ENCODE measurements at regions not wholly inside any gene's neighbourhood (a gene's known extent, or its start where the extent isn't known, plus 50 kb on each side); places are given as distances from the start of the nearest gene placed in this dataset.
"Not testable (repeated sequence)": the region's sequence is repeated elsewhere in the genome, so short reads cannot be mapped to it uniquely, and the experiment has no call there.

- DNase-seq (ENCODE audit: extremely low spot score), result no peak
- Histone ChIP-seq H3K4me3 (ENCODE audit: low read depth, low read length) (no peak overlapping the region), H3K27ac (ENCODE audit: low read depth) (no peak overlapping the region), H3K36me3 (ENCODE audit: insufficient read depth) (peaks cover 2% of the 10 kb centered on the region), H3K4me1 (ENCODE audit: insufficient read depth) (no peaks in the 10 kb centered on the region)
- WGBS, result 65% methylated on average over 5 of the region's 5 CpGs
These were observed 161.2 kb upstream of the HMGA2 start for GRCh38 chr12:65663097-65663496.

- DNase-seq (ENCODE audit: extremely low spot score), result no peak
- peaks cover 2% of the 10 kb centered on the region for H3K36me3 ChIP-seq (ENCODE audit: insufficient read depth)
- H3K4me3 ChIP-seq (ENCODE audit: low read depth, low read length), result no peak overlapping the region
- no peak overlapping the region for H3K27ac ChIP-seq (ENCODE audit: low read depth)
- WGBS, result 94% methylated on average over 5 of the region's 5 CpGs
- no peaks in the 10 kb centered on the region for H3K4me1 ChIP-seq (ENCODE audit: insufficient read depth)
These were observed 160.6 kb upstream of the HMGA2 start for GRCh38 chr12:65663648-65664047.

GRCh38 chr12:65664715-65665250, 159.5 kb upstream of the HMGA2 start:
- Histone ChIP-seq H3K4me3 (ENCODE audit: low read depth, low read length) (no peak overlapping the region), H3K36me3 (ENCODE audit: insufficient read depth) (peaks cover 2% of the 10 kb centered on the region), H3K4me1 (ENCODE audit: insufficient read depth) (no peaks in the 10 kb centered on the region), H3K27ac (ENCODE audit: low read depth) (no peak overlapping the region)
- 83% methylated on average over 3 of the region's 3 CpGs for WGBS
- DNase-seq (ENCODE audit: extremely low spot score), result no peak

DNA sequence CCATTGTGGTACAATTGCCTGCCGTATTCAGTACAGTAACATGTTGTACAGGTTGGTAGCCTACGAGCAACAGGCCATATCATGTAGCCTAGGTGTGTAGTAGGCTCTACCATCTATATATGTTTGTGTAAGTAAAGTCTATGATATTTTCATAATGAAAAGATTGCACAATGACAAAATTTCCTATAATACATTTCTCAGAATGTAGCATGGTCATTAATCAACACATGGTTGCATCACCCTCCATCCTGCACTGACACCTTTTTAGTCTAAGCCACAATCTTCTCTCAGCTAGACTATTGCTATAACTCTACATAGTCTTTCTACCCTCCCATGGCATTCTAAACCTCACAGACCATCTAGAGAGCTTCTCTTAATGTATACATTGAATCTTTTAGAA, 158.5 kb upstream of the HMGA2 start:
- Histone ChIP-seq H3K27ac (ENCODE audit: low read depth) (no peak overlapping the region), H3K4me3 (ENCODE audit: low read depth, low read length) (no peak overlapping the region), H3K4me1 (ENCODE audit: insufficient read depth) (no peaks in the 10 kb centered on the region), H3K36me3 (ENCODE audit: insufficient read depth) (peaks cover 2% of the 10 kb centered on the region)
- 96% methylated on average over 2 of the region's 2 CpGs for WGBS
- DNase-seq (ENCODE audit: extremely low spot score), result no peak

DNA sequence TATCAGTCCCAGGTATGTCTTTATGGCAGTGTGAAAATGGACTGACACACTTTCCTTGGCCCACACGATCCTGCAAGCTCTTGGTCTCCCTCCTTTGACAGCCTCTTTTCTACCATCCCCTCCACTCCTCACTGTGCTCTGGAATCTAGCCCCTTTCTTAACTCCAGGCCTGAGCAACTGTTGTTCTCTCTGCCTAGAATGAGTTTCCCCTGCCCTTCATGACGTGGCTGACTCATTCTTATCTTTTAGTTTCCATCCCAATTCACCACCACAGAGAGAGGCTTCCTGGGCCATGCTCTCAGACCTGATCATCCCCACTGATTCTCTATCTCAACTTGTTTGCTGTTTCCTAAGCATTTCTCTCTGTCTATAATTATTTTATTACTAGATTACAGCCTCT, 157.4 kb upstream of the HMGA2 start:
- Histone ChIP-seq H3K4me1 (ENCODE audit: insufficient read depth) (no peaks in the 10 kb centered on the region), H3K4me3 (ENCODE audit: low read depth, low read length) (no peak overlapping the region), H3K36me3 (ENCODE audit: insufficient read depth) (peaks cover 2% of the 10 kb centered on the region), H3K27ac (ENCODE audit: low read depth) (no peak overlapping the region)
- WGBS, result 65% methylated on average over 2 of the region's 2 CpGs
- no peak for DNase-seq (ENCODE audit: extremely low spot score)

GRCh38 chr12:65667932-65668331, 156.4 kb upstream of the HMGA2 start:
- Histone ChIP-seq H3K4me1 (ENCODE audit: insufficient read depth) (peaks cover 2% of the 10 kb centered on the region), H3K27ac (ENCODE audit: low read depth) (no peak overlapping the region), H3K36me3 (ENCODE audit: insufficient read depth) (peaks cover 2% of the 10 kb centered on the region), H3K4me3 (ENCODE audit: low read depth, low read length) (no peak overlapping the region)
- WGBS, result 82% methylated on average over 9 of the region's 9 CpGs
- DNase-seq (ENCODE audit: extremely low spot score), result no peak

- peaks cover 2% of the 10 kb centered on the region for H3K36me3 ChIP-seq (ENCODE audit: insufficient read depth)
- no peak for DNase-seq (ENCODE audit: extremely low spot score)
- peaks cover 2% of the 10 kb centered on the region for H3K4me1 ChIP-seq (ENCODE audit: insufficient read depth)
- H3K4me3 ChIP-seq (ENCODE audit: low read depth, low read length), result no peak overlapping the region
- H3K27ac ChIP-seq (ENCODE audit: low read depth), result no peak overlapping the region
- 94% methylated on average over 5 of the region's 5 CpGs for WGBS
These were observed 155.1 kb upstream of the HMGA2 start for GRCh38 chr12:65668981-65669695.

- Histone ChIP-seq H3K4me3 (ENCODE audit: low read depth, low read length) (no peak overlapping the region), H3K4me1 (ENCODE audit: insufficient read depth) (peaks cover 2% of the 10 kb centered on the region), H3K36me3 (ENCODE audit: insufficient read depth) (peaks cover 2% of the 10 kb centered on the region), H3K27ac (ENCODE audit: low read depth) (no peak overlapping the region)
- 75% methylated on average over 3 of the region's 3 CpGs for WGBS
- no peak for DNase-seq (ENCODE audit: extremely low spot score)
These were observed 153.5 kb upstream of the HMGA2 start for GRCh38 chr12:65670775-65671174.

GRCh38 chr12:65672441-65672840, 151.8 kb upstream of the HMGA2 start:
- DNase-seq (ENCODE audit: extremely low spot score), result no peak
- peaks cover 1% of the 10 kb centered on the region for H3K36me3 ChIP-seq (ENCODE audit: insufficient read depth)
- no peak overlapping the region for H3K4me3 ChIP-seq (ENCODE audit: low read depth, low read length)
- H3K27ac ChIP-seq (ENCODE audit: low read depth), result no peak overlapping the region
- WGBS, result 96% methylated on average over 4 of the region's 4 CpGs
- peaks cover 2% of the 10 kb centered on the region for H3K4me1 ChIP-seq (ENCODE audit: insufficient read depth)

GRCh38 chr12:65673156-65673690, 151.1 kb upstream of the HMGA2 start:
- H3K27ac ChIP-seq (ENCODE audit: low read depth), result no peak overlapping the region
- H3K4me1 ChIP-seq (ENCODE audit: insufficient read depth), result peaks cover 2% of the 10 kb centered on the region
- no peak for DNase-seq (ENCODE audit: extremely low spot score)
- no peaks in the 10 kb centered on the region for H3K36me3 ChIP-seq (ENCODE audit: insufficient read depth)
- no peak overlapping the region for H3K4me3 ChIP-seq (ENCODE audit: low read depth, low read length)

GRCh38 chr12:65673732-65674131, 150.6 kb upstream of the HMGA2 start:
- H3K36me3 ChIP-seq (ENCODE audit: insufficient read depth), result no peaks in the 10 kb centered on the region
- no peak for DNase-seq (ENCODE audit: extremely low spot score)
- H3K27ac ChIP-seq (ENCODE audit: low read depth), result no peak overlapping the region
- no peak overlapping the region for H3K4me3 ChIP-seq (ENCODE audit: low read depth, low read length)
- H3K4me1 ChIP-seq (ENCODE audit: insufficient read depth), result peaks cover 2% of the 10 kb centered on the region

DNA sequence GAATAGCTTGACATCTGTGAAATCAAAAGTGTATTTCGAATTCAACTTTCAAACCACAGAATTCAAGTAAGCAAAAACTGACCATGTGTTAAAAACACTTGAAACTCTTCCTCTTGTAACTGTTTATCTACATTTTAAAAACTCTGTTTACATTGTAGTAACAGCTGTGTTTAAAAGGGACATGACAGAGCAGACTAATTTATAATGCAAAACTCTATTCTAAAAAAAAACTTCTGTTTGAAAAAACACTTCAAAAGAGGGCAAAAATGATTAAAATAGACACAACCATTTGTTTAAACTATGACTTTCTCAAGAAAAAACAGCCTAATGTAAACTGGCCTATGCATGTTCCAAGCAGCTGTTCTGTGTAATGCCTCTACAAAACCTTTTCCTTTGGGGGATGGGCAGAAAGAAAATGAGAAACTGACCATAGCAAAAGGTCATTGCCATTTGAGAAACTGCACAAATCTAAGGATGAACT, 149.1 kb upstream of the HMGA2 start:
- 32% methylated on average over 1 of the region's 1 CpG for WGBS
- no peaks in the 10 kb centered on the region for H3K36me3 ChIP-seq (ENCODE audit: insufficient read depth)

GRCh38 chr12:65678172-65678571, 146.1 kb upstream of the HMGA2 start:
- not testable (repeated sequence) for H3K36me3 ChIP-seq (ENCODE audit: insufficient read depth); H3K4me1 ChIP-seq (ENCODE audit: insufficient read depth); DNase-seq (ENCODE audit: extremely low spot score); H3K4me3 ChIP-seq (ENCODE audit: low read depth, low read length); H3K27ac ChIP-seq (ENCODE audit: low read depth)
- WGBS, result 96% methylated on average over 4 of the region's 4 CpGs

More for the DNA sequence above, 149.1 kb upstream of the HMGA2 start:
- DNase-seq (ENCODE audit: extremely low spot score), result no peak
- Histone ChIP-seq H3K4me3 (ENCODE audit: low read depth, low read length) (no peak overlapping the region), H3K27ac (ENCODE audit: low read depth) (no peak overlapping the region), H3K4me1 (ENCODE audit: insufficient read depth) (peaks cover 2% of the 10 kb centered on the region)

GRCh38 chr12:65681226-65681625, 143.1 kb upstream of the HMGA2 start:
- H3K4me1 ChIP-seq (ENCODE audit: insufficient read depth), result no peaks in the 10 kb centered on the region
- DNase-seq (ENCODE audit: extremely low spot score), result no peak
- WGBS, result 42% methylated on average over 1 of the region's 1 CpG
- H3K27ac ChIP-seq (ENCODE audit: low read depth), result no peak overlapping the region
- no peaks in the 10 kb centered on the region for H3K36me3 ChIP-seq (ENCODE audit: insufficient read depth)
- no peak overlapping the region for H3K4me3 ChIP-seq (ENCODE audit: low read depth, low read length)

Data from urinary bladder (tissue), 3 donors.